ENCODE measurements at regions not wholly inside any gene's neighbourhood (a gene's known extent, or its start where the extent isn't known, plus 50 kb on each side); places are given as distances from the start of the nearest gene placed in this dataset.

DNA sequence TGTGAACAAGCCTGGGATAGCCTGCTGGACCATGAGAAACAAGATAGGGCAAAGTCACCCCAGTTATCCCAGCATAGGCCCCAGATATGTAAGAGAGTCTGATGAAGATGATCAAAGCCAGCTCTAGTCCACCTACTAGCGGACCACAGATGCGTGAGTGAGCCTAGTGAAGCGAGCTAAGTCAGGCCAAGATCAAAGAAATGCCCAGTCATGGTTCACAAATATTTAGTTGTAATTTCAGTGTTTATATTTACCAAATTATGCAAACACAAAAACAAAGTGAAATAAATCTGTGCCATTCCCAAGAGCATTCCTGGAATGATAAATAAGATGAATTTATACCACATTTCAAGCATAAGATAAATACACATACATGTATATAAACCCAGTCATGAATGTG lies 308.1 kb upstream of the CTNNB1 start:
- TF ChIP-seq BHLHE40 (IDR thresholded peaks at IDR 0.05; ENCODE audit: borderline replicate concordance), result no peak
- TF ChIP-seq NFRKB (IDR thresholded peaks at IDR 0.05), result no peak
- TF ChIP-seq, protein P1, sequence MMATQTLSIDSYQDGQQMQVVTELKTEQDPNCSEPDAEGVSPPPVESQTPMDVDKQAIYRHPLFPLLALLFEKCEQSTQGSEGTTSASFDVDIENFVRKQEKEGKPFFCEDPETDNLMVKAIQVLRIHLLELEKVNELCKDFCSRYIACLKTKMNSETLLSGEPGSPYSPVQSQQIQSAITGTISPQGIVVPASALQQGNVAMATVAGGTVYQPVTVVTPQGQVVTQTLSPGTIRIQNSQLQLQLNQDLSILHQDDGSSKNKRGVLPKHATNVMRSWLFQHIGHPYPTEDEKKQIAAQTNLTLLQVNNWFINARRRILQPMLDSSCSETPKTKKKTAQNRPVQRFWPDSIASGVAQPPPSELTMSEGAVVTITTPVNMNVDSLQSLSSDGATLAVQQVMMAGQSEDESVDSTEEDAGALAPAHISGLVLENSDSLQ (IDR thresholded peaks at IDR 0.05), result no peak
- no peak for TF ChIP-seq ELF4 (IDR thresholded peaks at IDR 0.05)
- no peak for TF ChIP-seq TARDBP (IDR thresholded peaks at IDR 0.05)
- TF ChIP-seq L3MBTL2 (conservative IDR thresholded peaks at IDR 0.05), result no peak
- no peak for TF ChIP-seq SUZ12 (IDR thresholded peaks at IDR 0.05)
